ENCODE measurements at regions not wholly inside any gene's neighbourhood (a gene's known extent, or its start where the extent isn't known, plus 50 kb on each side); places are given as distances from the start of the nearest gene placed in this dataset.

- Histone ChIP-seq H3K27me3 (ENCODE audit: control insufficient read depth in 2 of 2, insufficient read depth in 2 of 2, low read length in 2 of 2) (peaks cover 4 to 5% of the 10 kb centered on the region in 2 experiments; a peak in 1 of 5 replicates), H3K9me1 (ENCODE audit: control insufficient read depth, insufficient read depth, low read length) (no peaks in the 10 kb centered on the region), H3K4me3 (no peak overlapping the region), H2AFZ (ENCODE audit: low read depth, low read length) (no peak overlapping the region), H3K4me1 (replicated peaks in 1 of 2; ENCODE audit: control insufficient read depth in 2 of 2, insufficient read depth in 2 of 2, low read length in 2 of 2) (no peaks in the 10 kb centered on the region), H4K20me1 (replicated peaks; ENCODE audit: control insufficient read depth, insufficient read depth, low read length) (no peaks in the 10 kb centered on the region), H3K4me2 (ENCODE audit: insufficient read depth, low read length) (no peak overlapping the region), H3K27ac (ENCODE audit: extremely low read depth, low read depth, low read length) (no peak overlapping the region), H3K36me3 (ENCODE audit: control insufficient read depth, insufficient read depth, low read length) (no peaks in the 10 kb centered on the region), H3K9ac (ENCODE audit: insufficient read depth in 1 of 2, low read depth in 2 of 2, low read length in 2 of 2) (no peak overlapping the region), H3K9me3 (replicated peaks; ENCODE audit: control insufficient read depth, insufficient read depth, low read depth, low read length) (no peaks in the 10 kb centered on the region), H3K79me2 (ENCODE audit: control insufficient read depth, insufficient read depth, low read length) (no peaks in the 10 kb centered on the region)
- no TSS peak for BruUV-seq (replicated peaks)
- in situ Hi-C loops (cut with MboI) (no loop called here), intact Hi-C loops (cut with micrococcal nuclease) (no loop called here)
- TF ChIP-seq CBX8 (IDR thresholded peaks at IDR 0.05; ENCODE audit: borderline replicate concordance, extremely low read depth, low read depth, low read length, poor library complexity, severe bottlenecking) (peak; percentile 90), NFIX (CRISPR knock-in tag; IDR thresholded peaks at IDR 0.05; ENCODE audit: low read depth) (no peak)
- ATAC-seq (no peak), FAIRE-seq (peak; percentile 23), DNase-seq (ENCODE audit: extremely low read depth in 1 of 4, low spot score in 3 of 4) (no peak)
- POLR2A ChIA-PET = no interaction called here
- WGBS (ENCODE audit: insufficient coverage, low coverage, missing lambda C conversion rate) = 0% methylated on average over 4 of the region's 4 CpGs
- CTCF ChIA-PET (ENCODE audit: low intra/inter-chr PET ratio) = no interaction called here
Observed at GRCh38 chr10:4718544-4718943, 107.5 kb upstream of the AKR1E2 start.

GRCh38 chr10:4717670-4718069 lies 108.3 kb upstream of the AKR1E2 start:
- ChIA-PET POLR2A (no interaction called here), CTCF (ENCODE audit: low intra/inter-chr PET ratio) (no interaction called here)
- no peak overlapping the region for H3K27ac ChIP-seq (ENCODE audit: extremely low read depth, low read depth, low read length)
- no peaks in the 10 kb centered on the region for H3K9me1 ChIP-seq (ENCODE audit: control insufficient read depth, insufficient read depth, low read length)
- ATAC-seq (no peak), FAIRE-seq (no peak), DNase-seq (ENCODE audit: extremely low read depth in 1 of 4, low spot score in 3 of 4) (no peak)
- in situ Hi-C loops (cut with MboI) = no loop called here
- no TSS peak for BruUV-seq (replicated peaks)
- H3K9ac ChIP-seq (ENCODE audit: insufficient read depth in 1 of 2, low read depth in 2 of 2, low read length in 2 of 2) = no peak overlapping the region
- H3K4me2 ChIP-seq (ENCODE audit: insufficient read depth, low read length) = no peak overlapping the region
- peaks cover 4 to 5% of the 10 kb centered on the region in 2 experiments; a peak in 1 of 5 replicates for H3K27me3 ChIP-seq (ENCODE audit: control insufficient read depth in 2 of 2, insufficient read depth in 2 of 2, low read length in 2 of 2)
- no peaks in the 10 kb centered on the region for H3K36me3 ChIP-seq (ENCODE audit: control insufficient read depth, insufficient read depth, low read length)
- H2AFZ ChIP-seq (ENCODE audit: low read depth, low read length) = no peak overlapping the region
- no peak overlapping the region for H3K4me3 ChIP-seq
- no peaks in the 10 kb centered on the region for H3K9me3 ChIP-seq (replicated peaks; ENCODE audit: control insufficient read depth, insufficient read depth, low read depth, low read length)
- WGBS (ENCODE audit: insufficient coverage, low coverage, missing lambda C conversion rate) = 0% methylated on average over 1 of the region's 1 CpG
- intact Hi-C loops (cut with micrococcal nuclease) = no loop called here
- TF ChIP-seq ZNF224 (CRISPR knock-in tag; IDR thresholded peaks at IDR 0.05) = no peak
- no peak for TF ChIP-seq TCF7L2 (IDR thresholded peaks at IDR 0.05; ENCODE audit: low read depth, low read length)
- TF ChIP-seq BRCA1 (IDR thresholded peaks at IDR 0.05) = no peak
- TF ChIP-seq BRCA1 (CRISPR knock-in tag; IDR thresholded peaks at IDR 0.05) = no peak
- TF ChIP-seq PTBP1 (IDR thresholded peaks at IDR 0.05; ENCODE audit: low read depth, low read length) = no peak
- no peak for TF ChIP-seq THRB (CRISPR knock-in tag; conservative IDR thresholded peaks at IDR 0.05)
- TF ChIP-seq TARDBP (IDR thresholded peaks at IDR 0.05) = no peak
- no peaks in the 10 kb centered on the region for H3K79me2 ChIP-seq (ENCODE audit: control insufficient read depth, insufficient read depth, low read length)
- H4K20me1 ChIP-seq (replicated peaks; ENCODE audit: control insufficient read depth, insufficient read depth, low read length) = no peaks in the 10 kb centered on the region
- no peaks in the 10 kb centered on the region for H3K4me1 ChIP-seq (replicated peaks in 1 of 2; ENCODE audit: control insufficient read depth in 2 of 2, insufficient read depth in 2 of 2, low read length in 2 of 2)

Data from K562 (cell line).